Activated CD8-positive, alpha-beta memory T cell treated with anti-CD3 and anti-CD28 coated beads, Interleukin-2, amount 10 ng/mL, durations not matched to agents 7 days and 5 days (primary cell): ENCODE measurements at regions not wholly inside any gene's neighbourhood (a gene's known extent, or its start where the extent isn't known, plus 50 kb on each side); places are given as distances from the start of the nearest gene placed in this dataset.

Source experiments
- ATAC-seq: fragments of 150-1000 bp; cut with Tn5 transposase; one replicate; pipeline ENCODE4 v1.10.0; 2021; ENCODE audit warnings: moderate library complexity
- CTCF ChIA-PET: fragments of 350-600 bp; sonication (Branson Sonifier 250); formaldehyde crosslinking; loops from one replicate; lab custom pipeline; 2021; ENCODE audit warnings: antibody characterized with exemption; lab: Charles Lee
- DNase-seq: peaks from one replicate; pipeline ENCODE4 v3.0.0-alpha.2; 2020
- H3K27ac Mint-ChIP-seq: one replicate; pipeline ENCODE4 v1.8.0; 2021; ENCODE audit warnings: mild to moderate bottlenecking, mixed read lengths
- H3K27me3 Mint-ChIP-seq: one replicate; pipeline ENCODE4 v1.8.0; 2021; ENCODE audit warnings: mixed read lengths
- H3K36me3 Mint-ChIP-seq: one replicate; pipeline ENCODE4 v1.8.0; 2021; ENCODE audit warnings: mild to moderate bottlenecking, mixed read lengths
- H3K4me1 Mint-ChIP-seq: one replicate; pipeline ENCODE4 v1.8.0; 2021; ENCODE audit warnings: mixed read lengths
- H3K4me3 Mint-ChIP-seq: one replicate; pipeline ENCODE4 v1.8.0; 2021; ENCODE audit warnings: mild to moderate bottlenecking, moderate library complexity, mixed read lengths
- H3K9me3 Mint-ChIP-seq: one replicate; pipeline ENCODE4 v1.8.0; 2022; ENCODE audit warnings: low read depth, mixed read lengths

DNA sequence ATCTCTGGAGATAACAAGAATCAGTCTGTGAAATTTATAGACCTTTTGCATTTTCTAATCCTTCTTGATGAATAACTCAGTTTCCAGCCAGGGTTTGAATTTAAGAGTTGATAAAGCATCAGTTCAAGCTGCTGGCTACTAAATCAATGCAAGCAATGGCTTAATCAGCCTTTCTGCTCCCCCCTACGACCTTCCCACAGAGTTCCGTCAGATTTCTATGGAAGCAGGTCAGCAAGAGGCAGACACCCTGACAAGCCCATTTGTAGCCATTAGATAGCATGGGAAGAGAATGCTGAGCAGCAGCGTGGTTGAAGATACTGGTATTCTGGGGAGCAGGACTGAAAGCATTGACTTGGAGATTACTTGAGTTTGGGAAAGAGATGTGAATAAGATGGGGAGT lies 868.1 kb downstream of the KCNJ2 start:
- H3K27ac Mint-ChIP-seq, result no peak overlapping the region
- no peaks in the 10 kb centered on the region for H3K36me3 Mint-ChIP-seq
- DNase-seq (no peak), ATAC-seq (no peak)
- H3K4me3 Mint-ChIP-seq, result no peak overlapping the region
- H3K9me3 Mint-ChIP-seq, result peaks cover 5% of the 10 kb centered on the region
- H3K27me3 Mint-ChIP-seq, result no peaks in the 10 kb centered on the region
- CTCF ChIA-PET, result no interaction called here
- no peaks in the 10 kb centered on the region for H3K4me1 Mint-ChIP-seq

DNA sequence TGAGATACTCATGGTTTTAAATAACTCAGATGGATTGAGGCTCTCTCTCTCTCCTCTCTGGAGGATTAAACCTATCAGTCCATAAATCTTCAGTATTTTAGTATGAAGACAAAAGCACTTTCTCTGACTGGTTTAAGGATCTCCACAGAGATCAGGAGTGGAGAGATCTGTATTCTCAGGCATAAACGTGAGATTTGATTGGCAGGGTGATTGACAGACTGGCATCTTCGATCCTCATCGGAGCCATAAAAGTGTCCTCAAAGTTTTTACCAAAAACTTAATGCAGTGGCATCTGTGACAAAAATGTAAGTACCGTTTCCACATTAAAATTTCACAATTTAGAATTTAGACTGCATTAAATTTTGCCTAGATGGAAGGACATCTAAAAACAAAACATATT lies 870.1 kb downstream of the KCNJ2 start:
- H3K27ac Mint-ChIP-seq, result no peak overlapping the region
- CTCF ChIA-PET, result no interaction called here

DNA sequence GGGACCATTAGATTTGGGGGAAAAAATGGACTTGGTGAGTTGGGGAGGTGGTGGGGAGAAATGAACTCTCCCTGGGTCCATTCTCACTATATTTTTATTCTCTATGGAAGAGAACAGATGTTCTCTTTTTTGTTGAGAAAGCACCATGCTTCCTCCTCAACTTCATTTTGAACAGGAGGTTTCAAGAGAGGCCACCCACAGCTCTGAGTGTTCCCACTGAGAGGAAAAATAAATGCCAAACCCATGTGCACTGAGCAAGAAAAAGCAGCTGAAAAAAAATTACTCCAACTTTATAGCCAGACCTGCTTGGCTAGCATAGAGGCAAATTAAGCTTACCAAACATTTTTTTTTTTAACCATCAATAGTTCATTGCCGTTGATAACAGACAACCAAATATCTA lies 883.6 kb downstream of the KCNJ2 start:
- Mint-ChIP-seq H3K36me3 (no peaks in the 10 kb centered on the region), H3K4me3 (no peak overlapping the region), H3K27me3 (no peaks in the 10 kb centered on the region), H3K27ac (no peak overlapping the region), H3K4me1 (no peaks in the 10 kb centered on the region), H3K9me3 (peaks cover 14% of the 10 kb centered on the region)
- ATAC-seq, result no peak
- CTCF ChIA-PET, result no interaction called here
- DNase-seq, result no peak

More for the DNA sequence above, 870.1 kb downstream of the KCNJ2 start:
- Mint-ChIP-seq H3K4me1 (no peaks in the 10 kb centered on the region), H3K4me3 (no peak overlapping the region), H3K36me3 (no peaks in the 10 kb centered on the region), H3K27me3 (no peaks in the 10 kb centered on the region), H3K9me3 (peaks cover 3% of the 10 kb centered on the region)
- DNase-seq (no peak), ATAC-seq (no peak)

DNA sequence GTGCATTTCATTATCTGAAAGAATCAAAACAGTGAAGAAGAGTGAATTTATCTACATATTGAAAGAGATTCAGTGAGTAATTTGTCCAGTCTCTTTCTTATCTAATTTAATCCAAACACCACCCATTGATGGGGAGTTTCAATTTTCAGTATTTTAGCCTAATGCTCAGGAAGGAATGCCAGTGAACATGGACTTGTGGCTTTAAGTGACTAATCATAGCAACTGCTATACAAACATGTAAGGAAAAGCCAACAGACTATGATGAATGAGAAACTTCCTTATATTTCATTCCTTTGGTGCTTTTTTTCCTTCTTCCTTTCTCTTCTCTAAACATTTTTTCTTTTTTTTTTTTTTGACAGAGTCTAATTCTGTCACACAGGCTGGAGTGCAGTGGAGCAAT lies 885.8 kb downstream of the KCNJ2 start:
- DNase-seq (no peak), ATAC-seq (no peak)
- Mint-ChIP-seq H3K27ac (no peak overlapping the region), H3K27me3 (no peaks in the 10 kb centered on the region), H3K9me3 (peaks cover 10% of the 10 kb centered on the region), H3K4me3 (no peak overlapping the region), H3K36me3 (no peaks in the 10 kb centered on the region), H3K4me1 (no peaks in the 10 kb centered on the region)
- CTCF ChIA-PET, result no interaction called here

DNA sequence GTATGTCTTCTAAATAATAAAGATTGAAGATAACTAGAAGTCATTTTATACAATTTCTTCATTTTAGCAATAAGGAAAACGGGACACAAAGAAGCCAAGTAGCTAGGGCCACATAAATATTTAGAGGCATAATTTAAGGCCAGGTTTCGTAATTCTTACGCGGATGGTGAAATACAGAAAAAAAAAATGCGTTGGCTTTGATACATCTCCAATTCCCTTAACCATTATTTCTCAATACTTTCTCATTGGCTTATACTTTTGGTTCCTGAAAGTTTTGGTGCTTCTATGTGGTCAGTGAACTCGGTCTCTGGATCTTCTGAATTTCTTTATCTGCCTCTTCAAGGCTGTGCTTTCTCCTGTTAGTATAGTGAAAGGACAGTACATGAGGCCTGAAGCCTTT lies 888.1 kb downstream of the KCNJ2 start:
- Mint-ChIP-seq H3K27me3 (no peaks in the 10 kb centered on the region), H3K9me3 (peaks cover 13% of the 10 kb centered on the region), H3K4me1 (no peaks in the 10 kb centered on the region), H3K4me3 (no peak overlapping the region), H3K36me3 (no peaks in the 10 kb centered on the region), H3K27ac (no peak overlapping the region)
- CTCF ChIA-PET, result no interaction called here
- ATAC-seq (no peak), DNase-seq (no peak)

DNA sequence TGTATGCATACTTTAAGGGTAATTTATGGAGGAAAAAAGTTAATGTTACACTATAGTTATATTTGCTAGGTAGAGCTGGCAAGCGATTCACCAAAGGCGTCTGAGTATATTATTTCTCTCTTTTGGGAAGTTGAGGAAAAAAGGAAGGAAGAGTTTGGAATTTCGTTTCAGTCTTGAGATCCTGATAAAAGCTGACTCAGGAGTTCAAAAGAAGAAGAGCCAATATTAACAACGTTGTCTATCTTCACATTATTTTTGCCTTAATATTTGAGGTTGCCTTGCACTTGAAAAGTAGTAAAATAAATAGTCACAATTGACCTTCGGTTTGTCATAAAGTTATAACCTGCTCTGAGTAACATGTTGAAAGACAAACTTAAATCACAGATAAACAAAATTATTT lies 888.6 kb downstream of the KCNJ2 start:
- Mint-ChIP-seq H3K27me3 (no peaks in the 10 kb centered on the region), H3K9me3 (peaks cover 12% of the 10 kb centered on the region), H3K27ac (no peak overlapping the region), H3K4me1 (no peaks in the 10 kb centered on the region), H3K36me3 (no peaks in the 10 kb centered on the region), H3K4me3 (no peak overlapping the region)
- no peak for ATAC-seq
- no peak for DNase-seq
- CTCF ChIA-PET, result no interaction called here

DNA sequence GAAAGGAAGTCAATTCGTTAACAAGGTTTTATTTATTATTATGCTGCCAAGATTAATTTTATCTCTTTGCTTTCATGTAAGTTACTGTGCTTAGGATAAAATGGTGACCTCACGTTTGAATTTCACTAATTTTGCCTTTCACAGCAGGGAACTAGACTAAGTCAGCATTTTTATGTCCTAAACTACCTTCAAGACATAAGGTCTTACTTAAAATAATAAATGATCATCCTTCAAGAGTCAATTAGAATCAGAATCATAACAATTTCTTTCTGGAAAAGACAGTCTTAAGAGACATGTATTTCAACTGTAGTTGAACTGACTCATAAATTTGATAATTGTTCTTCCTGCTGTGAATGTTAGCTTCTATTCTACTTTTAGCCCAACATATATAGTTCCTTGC lies 893.8 kb downstream of the KCNJ2 start:
- no peak overlapping the region for H3K4me3 Mint-ChIP-seq
- no peak for DNase-seq
- no peak for ATAC-seq
- peaks cover 13% of the 10 kb centered on the region for H3K9me3 Mint-ChIP-seq
- CTCF ChIA-PET, result no interaction called here
- no peaks in the 10 kb centered on the region for H3K4me1 Mint-ChIP-seq
- no peaks in the 10 kb centered on the region for H3K36me3 Mint-ChIP-seq
- H3K27ac Mint-ChIP-seq, result no peak overlapping the region
- H3K27me3 Mint-ChIP-seq, result no peaks in the 10 kb centered on the region

DNA sequence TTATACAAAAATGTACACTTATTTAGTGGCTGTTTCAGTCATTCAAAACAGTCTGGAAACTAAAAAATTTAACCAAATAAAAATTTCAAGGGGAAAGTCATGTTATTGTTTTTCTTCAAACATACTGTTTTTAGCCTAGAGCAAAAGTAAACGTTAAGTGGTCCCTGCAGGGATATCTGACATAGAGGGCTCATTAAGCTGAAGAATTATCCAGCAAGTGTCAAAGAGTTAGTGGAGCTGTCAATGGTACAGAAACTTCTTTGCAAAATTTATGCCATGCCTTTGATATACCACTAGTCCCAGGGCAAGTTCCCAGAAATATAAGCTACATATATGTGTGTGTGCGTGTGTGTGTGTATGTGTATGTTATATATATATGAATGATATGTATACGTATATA lies 894.2 kb downstream of the KCNJ2 start:
- Mint-ChIP-seq H3K4me1 (no peaks in the 10 kb centered on the region), H3K36me3 (no peaks in the 10 kb centered on the region), H3K27ac (no peak overlapping the region), H3K27me3 (no peaks in the 10 kb centered on the region), H3K9me3 (peaks cover 13% of the 10 kb centered on the region), H3K4me3 (no peak overlapping the region)
- DNase-seq (no peak), ATAC-seq (no peak)
- CTCF ChIA-PET, result no interaction called here

DNA sequence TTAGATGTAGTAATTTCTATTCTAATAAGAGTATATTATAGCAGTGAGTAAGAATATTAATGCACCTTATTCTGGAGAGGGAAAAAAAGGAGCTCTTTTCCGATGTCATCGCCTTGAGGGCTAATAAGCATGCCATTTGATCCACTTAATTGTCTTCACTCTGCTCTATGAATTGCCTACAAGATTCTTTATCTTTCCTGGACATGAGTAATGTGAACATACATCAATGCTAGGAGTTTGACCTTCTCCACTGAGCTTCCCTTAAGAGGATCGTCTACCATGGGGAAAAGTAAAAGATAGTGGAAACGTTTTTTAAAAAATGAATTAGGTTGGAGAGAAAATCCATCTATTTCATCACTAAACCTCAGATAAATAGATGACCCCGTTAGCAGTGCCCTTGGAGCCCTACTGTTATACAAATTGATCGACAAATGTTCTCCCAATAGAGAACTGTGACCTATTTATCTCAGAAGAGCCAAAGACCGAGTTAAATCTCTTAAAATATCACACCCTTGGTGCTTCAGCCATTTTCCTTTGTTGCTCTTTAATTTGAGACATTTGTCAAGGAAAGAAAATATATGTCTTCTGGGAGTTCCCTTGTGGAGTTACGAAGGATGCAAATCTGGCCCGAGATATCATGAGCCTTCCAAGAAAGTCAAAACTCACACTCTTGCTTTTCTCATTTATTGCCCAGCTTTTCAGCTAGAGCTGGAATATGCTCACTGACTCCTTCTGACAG lies 898.5 kb downstream of the KCNJ2 start:
- no peaks in the 10 kb centered on the region for H3K36me3 Mint-ChIP-seq
- CTCF ChIA-PET, result no interaction called here
- no peaks in the 10 kb centered on the region for H3K4me1 Mint-ChIP-seq
- no peak overlapping the region for H3K27ac Mint-ChIP-seq
- no peak for ATAC-seq
- peaks cover 8% of the 10 kb centered on the region for H3K9me3 Mint-ChIP-seq
- DNase-seq, result no peak
- no peaks in the 10 kb centered on the region for H3K27me3 Mint-ChIP-seq
- H3K4me3 Mint-ChIP-seq, result no peak overlapping the region

DNA sequence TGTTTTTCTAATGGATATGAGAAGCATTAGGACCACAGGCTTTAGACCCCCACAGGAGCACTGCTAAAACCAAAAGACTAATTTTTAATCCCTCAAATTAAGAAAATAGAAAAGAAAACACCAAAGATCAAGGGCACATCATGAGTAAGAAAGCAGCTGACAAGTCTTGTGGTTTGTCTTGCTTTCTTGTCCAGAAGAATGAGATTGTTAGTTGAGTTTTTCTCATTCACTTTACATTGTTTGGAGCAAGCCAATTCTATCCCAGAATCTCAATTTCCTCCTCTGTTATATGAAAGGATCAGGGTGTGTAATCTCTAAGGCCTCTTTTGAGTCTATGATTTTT lies 899.0 kb downstream of the KCNJ2 start:
- peaks cover 5% of the 10 kb centered on the region for H3K9me3 Mint-ChIP-seq
- no peak overlapping the region for H3K27ac Mint-ChIP-seq
- ATAC-seq, result no peak
- no peak overlapping the region for H3K4me3 Mint-ChIP-seq
- no peak for DNase-seq
- no peaks in the 10 kb centered on the region for H3K27me3 Mint-ChIP-seq
- no peaks in the 10 kb centered on the region for H3K4me1 Mint-ChIP-seq
- no peaks in the 10 kb centered on the region for H3K36me3 Mint-ChIP-seq
- CTCF ChIA-PET, result no interaction called here

DNA sequence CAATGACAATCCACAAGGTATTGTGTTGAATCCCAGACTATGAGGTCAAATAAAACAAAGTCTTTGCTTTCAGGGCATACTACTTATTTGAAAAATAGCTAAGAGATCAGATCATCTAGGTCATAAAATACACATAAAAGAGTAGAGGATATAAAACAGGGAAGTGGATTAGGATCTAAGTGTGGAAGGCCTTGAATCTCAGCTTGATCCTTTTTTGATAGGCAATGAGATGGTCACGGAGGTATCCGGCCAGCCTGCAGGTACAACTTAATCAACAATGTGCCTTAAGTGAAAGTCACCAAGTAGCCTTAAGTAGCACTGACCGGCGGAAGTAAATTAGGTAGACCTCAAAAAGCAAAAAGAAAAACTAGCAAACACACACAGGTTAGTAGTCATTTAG lies 901.7 kb downstream of the KCNJ2 start:
- no peak for ATAC-seq
- CTCF ChIA-PET, result no interaction called here

DNA sequence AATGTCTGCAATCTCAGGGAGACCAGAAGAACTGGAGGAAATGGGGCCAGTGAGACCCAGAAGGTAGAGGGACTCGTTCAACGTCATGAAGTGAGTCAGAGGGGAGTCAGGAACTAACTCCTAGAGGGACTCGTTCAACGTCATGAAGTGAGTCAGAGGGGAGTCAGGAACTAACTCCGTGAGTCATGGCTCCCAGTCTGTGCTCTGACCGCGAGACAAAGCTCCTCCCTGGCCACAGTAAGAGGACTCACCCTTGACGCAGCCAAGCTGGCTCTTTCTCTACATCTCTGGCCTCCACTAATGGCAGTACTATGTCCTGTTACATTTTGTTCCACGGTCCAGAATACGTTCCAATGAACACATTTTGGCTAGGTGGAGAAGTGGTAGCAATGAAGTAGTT lies 902.5 kb downstream of the KCNJ2 start:
- ATAC-seq (no peak), DNase-seq (no peak)
- Mint-ChIP-seq H3K4me3 (no peak overlapping the region), H3K27me3 (no peaks in the 10 kb centered on the region), H3K4me1 (no peaks in the 10 kb centered on the region), H3K36me3 (no peaks in the 10 kb centered on the region), H3K27ac (no peak overlapping the region), H3K9me3 (peaks cover 18% of the 10 kb centered on the region)
- CTCF ChIA-PET, result no interaction called here

More for the DNA sequence above, 901.7 kb downstream of the KCNJ2 start:
- Mint-ChIP-seq H3K4me3 (no peak overlapping the region), H3K36me3 (no peaks in the 10 kb centered on the region), H3K27ac (no peak overlapping the region), H3K27me3 (no peaks in the 10 kb centered on the region), H3K9me3 (peaks cover 14% of the 10 kb centered on the region), H3K4me1 (no peaks in the 10 kb centered on the region)
- no peak for DNase-seq

DNA sequence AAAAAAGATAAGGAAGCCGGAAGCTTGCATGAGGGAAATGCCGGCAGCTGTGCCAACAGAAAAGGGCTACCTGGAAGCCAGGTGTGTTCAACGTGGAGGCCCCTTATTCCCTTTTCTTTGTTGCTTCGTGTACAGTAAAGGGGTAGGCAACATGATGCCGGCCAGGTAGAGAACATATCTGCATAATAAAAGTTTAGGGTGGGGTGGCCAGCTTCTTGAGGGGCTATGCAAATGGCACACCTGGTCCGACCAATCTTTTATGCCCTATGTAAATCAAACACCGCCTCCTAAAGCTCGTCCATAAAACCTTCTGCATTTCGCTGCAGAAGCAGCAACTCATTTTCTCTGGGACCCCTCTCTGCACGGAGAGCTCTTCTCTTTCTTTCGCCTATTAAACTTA lies 911.6 kb downstream of the KCNJ2 start:
- Mint-ChIP-seq H3K4me1 (no peaks in the 10 kb centered on the region), H3K27me3 (no peaks in the 10 kb centered on the region), H3K36me3 (no peaks in the 10 kb centered on the region), H3K9me3 (peaks cover 13% of the 10 kb centered on the region), H3K4me3 (no peak overlapping the region), H3K27ac (no peak overlapping the region)
- ATAC-seq (no peak), DNase-seq (no peak)
- CTCF ChIA-PET, result no interaction called here

DNA sequence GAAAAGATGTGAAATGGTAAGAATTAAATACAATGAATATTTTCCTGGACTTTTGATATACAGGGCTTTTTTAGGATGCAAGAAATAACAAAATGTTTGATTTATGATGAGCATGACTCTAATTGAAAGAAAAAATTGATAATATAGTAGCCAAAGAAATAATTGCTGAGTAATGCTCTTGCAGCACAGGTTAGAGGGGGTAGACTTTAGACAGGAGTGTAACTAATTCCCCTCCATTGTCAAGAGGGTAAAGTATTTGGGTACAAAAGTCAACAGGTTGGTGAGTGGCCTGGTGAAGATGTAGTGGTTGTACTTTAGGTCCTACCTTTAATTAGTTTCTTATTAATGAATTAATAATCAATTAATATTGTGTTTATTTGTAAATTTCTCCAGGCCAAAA lies 912.3 kb downstream of the KCNJ2 start:
- DNase-seq, result no peak
- H3K27me3 Mint-ChIP-seq, result no peaks in the 10 kb centered on the region
- H3K4me1 Mint-ChIP-seq, result no peaks in the 10 kb centered on the region
- H3K27ac Mint-ChIP-seq, result no peak overlapping the region
- H3K36me3 Mint-ChIP-seq, result no peaks in the 10 kb centered on the region
- no peak overlapping the region for H3K4me3 Mint-ChIP-seq
- CTCF ChIA-PET, result no interaction called here
- no peak for ATAC-seq
- H3K9me3 Mint-ChIP-seq, result peaks cover 11% of the 10 kb centered on the region

DNA sequence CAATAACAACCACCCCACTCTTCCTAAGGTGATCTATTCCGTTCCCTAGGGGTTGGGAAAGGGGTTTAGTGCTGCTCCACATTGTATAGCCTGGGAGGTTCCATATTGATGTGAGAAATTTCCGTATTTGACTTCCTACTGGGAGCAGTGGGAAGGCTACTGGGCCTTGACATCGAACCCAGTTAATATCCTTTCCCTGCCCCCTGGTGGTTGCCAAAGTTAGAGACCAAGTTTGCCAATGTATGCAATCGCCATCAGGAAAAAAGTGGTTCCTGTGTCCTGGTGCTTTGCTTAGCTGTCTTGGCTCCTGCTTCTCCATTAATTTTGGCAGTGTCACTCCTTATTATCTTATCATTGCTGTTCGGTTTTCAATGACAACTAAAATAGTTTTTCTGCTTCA lies 914.9 kb downstream of the KCNJ2 start:
- no peak overlapping the region for H3K27ac Mint-ChIP-seq
- ATAC-seq, result no peak
- CTCF ChIA-PET, result no interaction called here
- DNase-seq, result no peak
- peaks cover 6% of the 10 kb centered on the region for H3K9me3 Mint-ChIP-seq
- no peaks in the 10 kb centered on the region for H3K36me3 Mint-ChIP-seq
- no peak overlapping the region for H3K4me3 Mint-ChIP-seq
- H3K4me1 Mint-ChIP-seq, result no peaks in the 10 kb centered on the region
- H3K27me3 Mint-ChIP-seq, result no peaks in the 10 kb centered on the region
